Testis (tissue), 2 donors: ENCODE measurements at regions not wholly inside any gene's neighbourhood (a gene's known extent, or its start where the extent isn't known, plus 50 kb on each side); places are given as distances from the start of the nearest gene placed in this dataset.

Experiments used
- DNase-seq: peaks from one replicate; pipeline ENCODE4 v3.0.0-alpha.2; 2019
- H3K27ac ChIP-seq, 2 donors: fragments of 200-600 bp; sonication (generic); one replicate each; pipeline ENCODE4 v1.5.1; 2019
- H3K27me3 ChIP-seq: fragments of 200-600 bp; sonication (generic); one replicate; pipeline ENCODE4 v1.5.1; 2019
- H3K36me3 ChIP-seq: fragments of 200-600 bp; sonication (generic); one replicate; pipeline ENCODE4 v1.5.1; 2017; ENCODE audit warnings: low read depth; ENCODE audit errors: missing control alignments
- H3K4me1 ChIP-seq: fragments of 200-600 bp; sonication (generic); one replicate; pipeline ENCODE4 v1.5.1; 2019
- H3K4me3 ChIP-seq, 2 donors: fragments of 200-600 bp; sonication (generic); one replicate each; pipeline ENCODE4 v1.5.1; 2017 to 2019
- H3K9me3 ChIP-seq: fragments of 200-600 bp; sonication (generic); one replicate; pipeline ENCODE4 v1.5.1; 2017
- POLR2A ChIP-seq: fragments of 450-650 bp; IDR thresholded peaks from one replicate; pipeline ENCODE4 v1.6.1; 2017; ENCODE audit warnings: antibody characterized with exemption, mild to moderate bottlenecking, moderate library complexity
- WGBS, 2 donors: methylation state at CpG; one replicate each; pipeline ENCODE4 v1.1.5; 2018; 5-methylcytosine and 5-hydroxymethylcytosine counted together
- intact Hi-C: fragments of 100-400 bp; cut with DNase I; formaldehyde crosslinking; loops from one replicate; pipeline ENCODE4 v1.15.1; 2023; ENCODE audit warnings: low total_unique reads
- TF ChIP-seq, protein P1 (sequence below), 3 experiments: fragments of 450-650 bp in 2 of 3; fragments of 200-600 bp in 1 of 3; sonication (generic) in 1 of 3; IDR thresholded peaks; one replicate each; pipeline ENCODE4 v1.5.1; 2016 to 2019; ENCODE audit warnings: antibody characterized with exemption in 3 of 3, mild to moderate bottlenecking in 2 of 3, moderate library complexity in 1 of 3

DNA sequence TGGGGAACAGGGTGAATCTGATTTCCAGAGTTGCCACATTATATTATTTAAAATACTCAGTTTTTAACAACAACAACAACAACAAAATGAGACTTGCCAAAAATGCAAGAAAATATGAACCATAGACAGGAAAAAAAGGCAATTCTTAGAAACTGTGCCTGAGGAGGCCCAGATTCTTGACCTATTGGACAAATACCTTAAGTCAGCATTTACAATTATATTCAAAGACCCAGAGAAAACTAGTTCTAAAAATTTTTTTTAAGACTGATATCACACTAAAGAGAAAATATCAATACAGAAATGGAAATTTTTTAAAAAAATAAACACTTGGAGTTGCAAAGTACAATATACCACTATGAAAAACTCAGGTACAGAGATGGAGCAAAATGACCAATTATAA lies 152.8 kb upstream of the LYPLAL1 start:
- TF ChIP-seq, protein P1, sequence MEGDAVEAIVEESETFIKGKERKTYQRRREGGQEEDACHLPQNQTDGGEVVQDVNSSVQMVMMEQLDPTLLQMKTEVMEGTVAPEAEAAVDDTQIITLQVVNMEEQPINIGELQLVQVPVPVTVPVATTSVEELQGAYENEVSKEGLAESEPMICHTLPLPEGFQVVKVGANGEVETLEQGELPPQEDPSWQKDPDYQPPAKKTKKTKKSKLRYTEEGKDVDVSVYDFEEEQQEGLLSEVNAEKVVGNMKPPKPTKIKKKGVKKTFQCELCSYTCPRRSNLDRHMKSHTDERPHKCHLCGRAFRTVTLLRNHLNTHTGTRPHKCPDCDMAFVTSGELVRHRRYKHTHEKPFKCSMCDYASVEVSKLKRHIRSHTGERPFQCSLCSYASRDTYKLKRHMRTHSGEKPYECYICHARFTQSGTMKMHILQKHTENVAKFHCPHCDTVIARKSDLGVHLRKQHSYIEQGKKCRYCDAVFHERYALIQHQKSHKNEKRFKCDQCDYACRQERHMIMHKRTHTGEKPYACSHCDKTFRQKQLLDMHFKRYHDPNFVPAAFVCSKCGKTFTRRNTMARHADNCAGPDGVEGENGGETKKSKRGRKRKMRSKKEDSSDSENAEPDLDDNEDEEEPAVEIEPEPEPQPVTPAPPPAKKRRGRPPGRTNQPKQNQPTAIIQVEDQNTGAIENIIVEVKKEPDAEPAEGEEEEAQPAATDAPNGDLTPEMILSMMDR (IDR thresholded peaks at IDR 0.05) = no peak
- TF ChIP-seq POLR2A = no peak
- intact Hi-C loops = no loop called here

DNA sequence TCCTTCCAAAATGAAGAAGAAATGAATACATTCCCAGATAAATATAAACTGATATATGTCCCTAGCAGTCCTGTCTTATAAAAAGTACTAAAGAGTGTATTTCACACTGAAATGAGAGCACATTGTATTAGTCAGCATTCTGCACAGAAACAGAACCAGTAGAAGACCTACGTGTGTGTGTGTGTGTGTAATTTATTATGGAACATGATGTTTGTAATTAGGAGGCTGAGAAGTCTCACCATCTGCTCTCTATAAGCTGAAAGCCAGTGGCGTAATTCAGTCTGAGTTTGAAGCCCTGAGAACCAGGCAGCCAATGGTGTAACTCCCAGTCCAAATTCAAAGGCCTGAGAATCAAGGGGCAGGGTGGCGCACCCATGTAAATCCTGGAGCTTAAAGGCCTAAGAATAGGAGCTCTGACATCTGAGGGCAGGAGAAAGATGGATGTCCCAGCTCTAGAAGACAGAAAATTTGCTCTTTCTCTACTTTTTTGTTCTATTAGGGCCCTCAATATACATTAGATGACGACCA lies 146.5 kb upstream of the LYPLAL1 start:
- intact Hi-C loops = no loop called here
- no peak for TF ChIP-seq POLR2A
- TF ChIP-seq, protein P1 (IDR thresholded peaks at IDR 0.05) = no peak
- no peak for DNase-seq
- H3K9me3 ChIP-seq = no peaks in the 10 kb centered on the region
- 87% methylated on average over 4 of the region's 4 CpGs for WGBS, 2 donors
- no peaks in the 10 kb centered on the region for H3K27me3 ChIP-seq
- no peak overlapping the region for H3K4me3 ChIP-seq
- no peaks in the 10 kb centered on the region for H3K4me1 ChIP-seq
- no peaks in the 10 kb centered on the region for H3K36me3 ChIP-seq
- no peak overlapping the region for H3K27ac ChIP-seq

More for the DNA sequence above, 152.8 kb upstream of the LYPLAL1 start:
- H3K27ac ChIP-seq = no peak overlapping the region
- DNase-seq = no peak
- no peak overlapping the region for H3K4me3 ChIP-seq
- no peaks in the 10 kb centered on the region for H3K9me3 ChIP-seq
- no peaks in the 10 kb centered on the region for H3K36me3 ChIP-seq
- no peaks in the 10 kb centered on the region for H3K27me3 ChIP-seq
- H3K4me1 ChIP-seq = no peaks in the 10 kb centered on the region

DNA sequence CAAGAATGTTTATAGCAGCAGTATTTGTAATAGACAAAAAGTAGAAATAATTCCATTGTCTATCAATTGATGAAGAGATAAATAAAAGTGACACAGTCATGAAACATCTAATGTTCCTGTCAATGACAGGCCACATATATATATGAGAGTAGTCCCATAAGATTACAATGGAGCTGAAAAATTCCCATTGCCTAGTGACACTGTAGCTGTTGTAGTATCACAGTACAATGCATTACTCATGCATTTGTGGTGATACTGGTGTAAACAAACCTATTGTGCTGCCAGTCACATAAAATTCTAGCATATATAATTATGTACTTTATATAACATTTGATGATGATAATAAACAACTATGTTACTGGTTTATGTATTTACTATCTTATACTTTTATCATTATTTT lies 141.9 kb upstream of the LYPLAL1 start:
- Histone ChIP-seq H3K4me3 (no peak overlapping the region), H3K9me3 (no peaks in the 10 kb centered on the region), H3K36me3 (no peaks in the 10 kb centered on the region), H3K27me3 (no peaks in the 10 kb centered on the region), H3K27ac (no peak overlapping the region), H3K4me1 (no peaks in the 10 kb centered on the region)
- intact Hi-C loops = no loop called here
- no peak for DNase-seq
- TF ChIP-seq POLR2A = no peak
- TF ChIP-seq, protein P1 (IDR thresholded peaks at IDR 0.05) = no peak

DNA sequence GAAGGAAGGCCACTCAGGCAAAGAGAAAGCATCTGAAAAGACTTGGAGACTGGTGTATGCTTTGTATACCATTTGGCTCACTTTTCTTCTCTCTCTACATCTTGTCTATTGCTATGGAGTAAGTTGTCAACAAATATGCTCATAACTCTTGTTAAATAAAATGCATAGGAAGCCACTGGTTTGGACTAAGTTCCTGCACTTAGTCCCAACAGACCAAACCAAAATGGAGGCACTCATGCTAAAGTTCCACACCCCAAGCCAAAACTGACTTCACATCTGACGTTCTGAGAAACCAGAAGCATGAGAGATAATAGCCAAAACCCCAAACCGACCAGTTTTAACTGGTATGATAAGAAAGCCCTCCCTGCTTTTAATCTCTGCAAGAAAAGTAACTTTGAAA lies 135.3 kb upstream of the LYPLAL1 start:
- peaks cover 3% of the 10 kb centered on the region for H3K4me1 ChIP-seq
- no peaks in the 10 kb centered on the region for H3K9me3 ChIP-seq
- WGBS, 2 donors = 72 to 76% methylated on average over 2 of the region's 2 CpGs
- no peak overlapping the region for H3K4me3 ChIP-seq
- no peaks in the 10 kb centered on the region for H3K27me3 ChIP-seq
- TF ChIP-seq POLR2A = no peak
- no peak overlapping the region for H3K27ac ChIP-seq
- intact Hi-C loops = no loop called here
- H3K36me3 ChIP-seq = no peaks in the 10 kb centered on the region
- DNase-seq = peak; percentile 22

DNA sequence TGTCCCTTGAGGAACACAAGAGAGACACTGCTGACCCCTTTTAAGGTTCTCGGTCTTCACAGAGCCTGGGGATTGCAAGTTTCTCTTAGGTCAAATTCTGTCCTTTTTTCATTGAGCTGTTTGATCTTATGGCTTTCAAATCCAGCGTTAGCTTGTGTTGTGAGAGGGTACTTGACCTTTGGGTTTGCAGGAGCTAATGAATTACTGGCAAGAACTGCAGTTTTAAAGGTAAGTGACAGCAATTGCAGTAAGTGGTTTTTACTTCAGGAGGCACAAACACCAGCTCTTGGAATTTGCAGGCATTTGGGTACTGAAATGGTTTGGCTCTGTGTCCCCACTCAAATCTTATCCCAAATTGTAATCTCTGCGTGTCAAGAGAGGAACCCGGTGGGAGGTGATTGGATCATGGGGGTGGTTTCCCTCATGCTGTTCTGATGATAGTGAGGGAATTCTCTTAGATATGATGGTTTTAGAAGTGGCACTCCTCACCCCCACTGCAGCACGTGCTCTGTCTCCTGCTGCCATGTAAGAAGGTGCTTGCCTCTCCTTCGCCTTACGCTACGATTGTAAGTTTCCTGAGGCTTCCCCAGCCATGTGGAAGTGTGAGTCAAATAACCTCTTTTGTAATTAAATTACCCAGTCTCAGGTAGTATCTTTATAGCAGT lies 134.5 kb upstream of the LYPLAL1 start:
- no peaks in the 10 kb centered on the region for H3K27me3 ChIP-seq
- H3K9me3 ChIP-seq = no peaks in the 10 kb centered on the region
- peak overlapping the region; percentile 6 to 34 for H3K27ac ChIP-seq
- peak; percentile 29 for DNase-seq
- no peaks in the 10 kb centered on the region for H3K36me3 ChIP-seq
- intact Hi-C loops = no loop called here
- 77 to 85% methylated on average over 8 of the region's 8 CpGs for WGBS, 2 donors
- H3K4me3 ChIP-seq = no peak overlapping the region
- peaks cover 3% of the 10 kb centered on the region for H3K4me1 ChIP-seq
- TF ChIP-seq, protein P1 (IDR thresholded peaks at IDR 0.05) = no peak
- no peak for TF ChIP-seq POLR2A
